ENCODE measurements at regions not wholly inside any gene's neighbourhood (a gene's known extent, or its start where the extent isn't known, plus 50 kb on each side); places are given as distances from the start of the nearest gene placed in this dataset.

DNA sequence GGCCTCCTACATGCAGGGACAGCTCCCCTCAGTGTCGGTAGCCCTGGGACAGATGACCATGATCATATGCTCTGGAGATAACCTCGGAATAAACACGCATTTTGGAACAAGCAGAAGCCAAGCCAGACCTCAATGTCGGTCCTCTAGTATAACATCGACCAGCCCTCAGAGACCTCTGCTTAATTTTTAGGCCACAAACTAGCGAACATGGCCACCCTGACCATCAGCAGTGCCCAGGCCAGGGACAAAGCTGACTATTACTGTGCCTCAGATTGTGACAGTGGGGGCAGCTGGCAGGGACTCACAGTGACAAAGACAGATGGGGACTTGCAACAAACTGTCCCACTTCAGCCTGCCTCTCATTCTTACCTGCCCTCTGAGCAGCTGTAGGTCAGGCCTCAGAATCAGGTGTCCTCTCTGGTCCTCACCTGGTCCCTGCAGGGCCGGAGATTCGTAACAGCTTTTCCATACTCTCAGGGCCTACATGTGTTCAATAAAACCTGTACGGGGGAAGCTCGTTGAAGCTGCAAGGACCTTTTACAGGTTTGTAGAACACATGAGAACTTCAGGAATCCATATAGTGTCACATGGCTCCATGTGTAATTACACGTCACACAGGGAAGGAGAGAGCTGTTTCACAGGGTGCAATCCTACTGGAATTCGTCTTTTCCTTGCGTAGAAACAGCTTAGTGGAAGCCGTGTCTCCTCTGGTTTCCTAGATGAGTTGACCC lies 72.8 kb upstream of the IGLL5 start:
- Mint-ChIP-seq H3K27ac (no peak overlapping the region), H3K27me3 (ENCODE audit: low read depth) (peaks cover 97% of the 10 kb centered on the region)

More for the DNA sequence above, 72.8 kb upstream of the IGLL5 start:
- H3K4me1 Mint-ChIP-seq = peaks cover 0 to 9% of the 10 kb centered on the region in 2 experiments; a peak in 2 of 4 replicates
- WGBS (ENCODE audit: extremely low coverage, insufficient read length, low lambda C conversion rate) = no CpG with 5 or more reads among the region's 14 CpGs
- no peak overlapping the region for H4K5ac ChIP-seq (ENCODE audit: insufficient read length, low read depth, low read length)
- DNase-seq = no peak
- no peak overlapping the region for H4K91ac ChIP-seq (ENCODE audit: insufficient read length, low read depth, low read length)
- no peak overlapping the region for H3K23ac ChIP-seq (ENCODE audit: insufficient read length, low read depth, low read length)
- peaks cover 6% of the 10 kb centered on the region; the same call in 1 of the 2 replicates for H3K27me3 ChIP-seq (ENCODE audit: insufficient read depth, low read length)
- no peak overlapping the region for H2AK5ac ChIP-seq (ENCODE audit: insufficient read length, low read length)
- no peak overlapping the region for H2BK5ac ChIP-seq (ENCODE audit: insufficient read length, low read length)
- H3K9ac ChIP-seq (ENCODE audit: extremely low read depth, insufficient read length, low read length) = no peak overlapping the region
- H3K79me2 ChIP-seq (ENCODE audit: insufficient read depth, low read length) = no peaks in the 10 kb centered on the region
- H3K4me1 ChIP-seq (ENCODE audit: insufficient read depth, low read length) = no peaks in the 10 kb centered on the region; the same call in 1 of the 2 replicates
- no peaks in the 10 kb centered on the region for H3K23me2 ChIP-seq (ENCODE audit: insufficient read length, low read depth, low read length, poor library complexity, severe bottlenecking)
- H2BK20ac ChIP-seq (ENCODE audit: low read depth, low read length, poor library complexity, severe bottlenecking) = no peak overlapping the region
- no peaks in the 10 kb centered on the region for H3K9me3 ChIP-seq (ENCODE audit: control insufficient read depth, low read depth, low read length)
- no peaks in the 10 kb centered on the region; a peak in 1 of 7 replicates for H3K36me3 Mint-ChIP-seq (ENCODE audit: insufficient read depth in 1 of 3, low read depth in 3 of 3)
- H3T11ph ChIP-seq (ENCODE audit: low read length) = no peak overlapping the region
- no peak for TF ChIP-seq CTCF (conservative IDR thresholded peaks at IDR 0.05)
- no peak overlapping the region for H4K8ac ChIP-seq (replicated peaks; ENCODE audit: insufficient read length, low read depth, low read length)
- H3K4me2 ChIP-seq (ENCODE audit: insufficient read depth, insufficient read length, low read length) = no peak overlapping the region
- H4K20me1 ChIP-seq (ENCODE audit: control insufficient read depth, insufficient read depth, insufficient read length) = no peaks in the 10 kb centered on the region
- no peak overlapping the region for H3K18ac ChIP-seq (ENCODE audit: insufficient read length, low read depth, low read length)
- H2BK15ac ChIP-seq (ENCODE audit: low read depth, low read length) = no peak overlapping the region
- no peak overlapping the region for H3K4ac ChIP-seq (ENCODE audit: low read depth, low read length)
- H3K9me3 Mint-ChIP-seq = no peaks in the 10 kb centered on the region
- H2AFZ ChIP-seq (ENCODE audit: low read length) = no peak overlapping the region
- no peak overlapping the region for H2BK120ac ChIP-seq (ENCODE audit: low read depth, low read length, poor library complexity, severe bottlenecking)
- H3K27ac ChIP-seq (ENCODE audit: insufficient read length, low read depth, low read length) = no peak overlapping the region
- H3K14ac ChIP-seq (ENCODE audit: insufficient read depth, low read length) = no peak overlapping the region; the same call in 1 of the 2 replicates
- H3K56ac ChIP-seq (ENCODE audit: insufficient read length, low read depth, low read length) = no peak overlapping the region
- H3K79me1 ChIP-seq (ENCODE audit: insufficient read depth, low read depth, low read length, poor library complexity, severe bottlenecking) = no peaks in the 10 kb centered on the region
- no peak overlapping the region for H2BK12ac ChIP-seq (ENCODE audit: insufficient read length, low read depth, low read length)
- no peak overlapping the region for H3K4me3 Mint-ChIP-seq
